HCT116 (cell line): ENCODE measurements at regions not wholly inside any gene's neighbourhood (a gene's known extent, or its start where the extent isn't known, plus 50 kb on each side); places are given as distances from the start of the nearest gene placed in this dataset.

ENCODE experiments used
- ATAC-seq: fragments of 200-7000 bp; cut with Tn5 transposase; 2 replicates; pipeline ENCODE4 v1.9.1; 2020; ENCODE audit warnings: mild to moderate bottlenecking, moderate library complexity
- BruUV-seq: library from RNA; stranded (reverse); fragments of 400-500 nt; replicated peaks from 2 replicates; lab custom pipeline; 2021; lab: Mats Ljungman, UMichigan
- CTCF ChIA-PET: fragments of 300-600 bp; sonication (Branson Sonifier 250); formaldehyde crosslinking; loops from one replicate; lab custom pipeline; 2021; ENCODE audit warnings: antibody characterized with exemption; lab: Charles Lee
- POLR2A ChIA-PET: fragments of 300-600, 350-600 bp; sonication (Branson Sonifier 250); formaldehyde crosslinking; loops from one replicate; lab custom pipeline; 2021; ENCODE audit warnings: antibody characterized with exemption; lab: Charles Lee
- RAD21 ChIA-PET, 2 experiments: fragments of 300-600 bp; sonication (Branson Sonifier 250); formaldehyde crosslinking; loops; one replicate each; lab custom pipeline; 2023; ENCODE audit warnings: low total read pairs in 2 of 2; ENCODE audit not compliant: uncharacterized antibody in 2 of 2, unreplicated experiment in 2 of 2, low non-redundant PET in 1 of 2; lab: Charles Lee
- DNase-seq: peaks from one replicate; pipeline ENCODE4 v3.0.0-alpha.2; 2010; ENCODE audit warnings: low read depth, low spot score
- H2AFZ ChIP-seq: fragments of 200-600 bp; shearing (Covaris generic), sonication (generic); 2 replicates; pipeline ENCODE4 v1.6.1; 2017; ENCODE audit warnings: low read depth, mixed run types, mixed read lengths, antibody characterized with exemption, low read length; ENCODE audit not compliant: poor library complexity, severe bottlenecking
- H3K27ac ChIP-seq: 2 replicates; pipeline ENCODE4 v1.5.1; 2012; ENCODE audit warnings: low read depth, low read length
- H3K27me3 ChIP-seq: fragments of 200-600 bp; sonication (generic); 2 replicates; pipeline ENCODE4 v1.6.1; 2016; ENCODE audit warnings: mixed run types, low read length, mixed read lengths; ENCODE audit not compliant: insufficient read depth
- H3K36me3 ChIP-seq, 2 experiments: fragments of 200-500 bp in 1 of 2; fragments of 200-600 bp in 1 of 2; sonication (Bioruptor generic) in 1 of 2; sonication (generic) in 1 of 2; 2 replicates each; pipeline versions ENCODE4 v1.5.1 to v1.6.1; 2014 to 2016; ENCODE audit warnings: low read length in 2 of 2, inconsistent platforms in 1 of 2, mixed read lengths in 1 of 2, mixed run types in 1 of 2; ENCODE audit not compliant: insufficient read depth in 2 of 2, control insufficient read depth in 1 of 2
- H3K4me1 ChIP-seq, 2 experiments: fragments of 200-600 bp in 1 of 2; sonication (generic) in 1 of 2; 2 replicates each; pipeline versions ENCODE4 v1.5.1 to v1.6.1; 2012 to 2017; ENCODE audit warnings: low read length in 2 of 2, inconsistent platforms in 1 of 2, mild to moderate bottlenecking in 1 of 2, mixed read lengths in 1 of 2, mixed run types in 1 of 2, moderate library complexity in 1 of 2; ENCODE audit not compliant: insufficient read depth in 2 of 2, control insufficient read depth in 1 of 2
- H3K4me2 ChIP-seq: fragments of 200-600 bp; sonication (generic); 2 replicates; pipeline ENCODE4 v1.6.1; 2017; ENCODE audit warnings: mixed run types, low read length, mixed read lengths
- H3K4me3 ChIP-seq, 2 experiments: fragments of 200-600 bp in 1 of 2; sonication (generic) in 1 of 2; replicated peaks in 1 of 2; 2 replicates each; pipeline ENCODE4 v1.5.1; 2011 to 2016; ENCODE audit warnings: low read length in 2 of 2, control low read depth in 1 of 2, low read depth in 1 of 2, mild to moderate bottlenecking in 1 of 2, mixed read lengths in 1 of 2, mixed run types in 1 of 2
- H3K79me2 ChIP-seq: fragments of 200-600 bp; sonication (generic); 2 replicates; pipeline ENCODE4 v1.6.1; 2017; ENCODE audit warnings: mild to moderate bottlenecking, mixed run types, low read length, moderate library complexity, mixed read lengths; ENCODE audit not compliant: insufficient read depth
- H3K9ac ChIP-seq: fragments of 200-600 bp; sonication (generic); 2 replicates; pipeline ENCODE4 v1.6.1; 2016; ENCODE audit warnings: low read length, mixed read lengths
- H3K9me2 ChIP-seq: fragments of 200-600 bp; sonication (generic), shearing (Covaris generic); 2 replicates; pipeline ENCODE4 v1.6.1; 2017; ENCODE audit warnings: mixed run types, mild to moderate bottlenecking, moderate library complexity; ENCODE audit not compliant: insufficient read depth
- H3K9me3 ChIP-seq, 2 experiments: fragments of 200-500 bp in 1 of 2; fragments of 200-600 bp in 1 of 2; sonication (Bioruptor generic) in 1 of 2; sonication (generic) in 1 of 2; 2 replicates each; pipeline ENCODE4 v1.6.1; 2014 to 2017; ENCODE audit warnings: low read length in 2 of 2, mixed read lengths in 2 of 2, inconsistent platforms in 1 of 2, low read depth in 1 of 2, mild to moderate bottlenecking in 1 of 2, mixed run types in 1 of 2, moderate library complexity in 1 of 2; ENCODE audit not compliant: control insufficient read depth in 1 of 2, insufficient read depth in 1 of 2
- H4K20me1 ChIP-seq: fragments of 200-600 bp; sonication (generic), shearing (Covaris generic); 2 replicates; pipeline ENCODE4 v1.6.1; 2017; ENCODE audit warnings: mixed run types, mild to moderate bottlenecking, moderate library complexity; ENCODE audit not compliant: insufficient read depth
- CBX3 ChIP-seq: IDR thresholded peaks from 2 replicates; pipeline ENCODE4 v1.6.1; 2012; ENCODE audit warnings: low read depth
- EGR1 ChIP-seq: IDR thresholded peaks from 2 replicates; pipeline ENCODE4 v1.6.1; 2012; ENCODE audit warnings: low read depth
- EZH2phosphoT487 ChIP-seq: fragments of 200-600 bp; IDR thresholded peaks from 2 replicates; pipeline ENCODE4 v1.6.1; 2018; ENCODE audit warnings: antibody characterized with exemption, borderline replicate concordance
- SP1 ChIP-seq: IDR thresholded peaks from 2 replicates; pipeline ENCODE4 v1.6.1; 2012; ENCODE audit warnings: low read depth
- YY1 ChIP-seq: IDR thresholded peaks from 2 replicates; pipeline ENCODE4 v1.6.1; 2011; ENCODE audit warnings: low read length, low read depth, moderate library complexity, mild to moderate bottlenecking; ENCODE audit not compliant: insufficient replicate concordance; ENCODE audit errors: extremely low read depth
- ZFX ChIP-seq: fragments of 450-650 bp; IDR thresholded peaks from 2 replicates; pipeline ENCODE4 v1.6.1; 2017
- intact Hi-C: fragments of 100-400 bp; cut with micrococcal nuclease; formaldehyde crosslinking; loops from 2 replicates; pipeline ENCODE4 v1.10.0; 2022
- TF ChIP-seq, protein P1 (sequence below): IDR thresholded peaks from 2 replicates; pipeline ENCODE4 v1.6.1; 2012; ENCODE audit warnings: low read depth
- TF ChIP-seq, protein P2 (sequence below): IDR thresholded peaks from 2 replicates; pipeline ENCODE4 v1.6.1; 2012

DNA sequence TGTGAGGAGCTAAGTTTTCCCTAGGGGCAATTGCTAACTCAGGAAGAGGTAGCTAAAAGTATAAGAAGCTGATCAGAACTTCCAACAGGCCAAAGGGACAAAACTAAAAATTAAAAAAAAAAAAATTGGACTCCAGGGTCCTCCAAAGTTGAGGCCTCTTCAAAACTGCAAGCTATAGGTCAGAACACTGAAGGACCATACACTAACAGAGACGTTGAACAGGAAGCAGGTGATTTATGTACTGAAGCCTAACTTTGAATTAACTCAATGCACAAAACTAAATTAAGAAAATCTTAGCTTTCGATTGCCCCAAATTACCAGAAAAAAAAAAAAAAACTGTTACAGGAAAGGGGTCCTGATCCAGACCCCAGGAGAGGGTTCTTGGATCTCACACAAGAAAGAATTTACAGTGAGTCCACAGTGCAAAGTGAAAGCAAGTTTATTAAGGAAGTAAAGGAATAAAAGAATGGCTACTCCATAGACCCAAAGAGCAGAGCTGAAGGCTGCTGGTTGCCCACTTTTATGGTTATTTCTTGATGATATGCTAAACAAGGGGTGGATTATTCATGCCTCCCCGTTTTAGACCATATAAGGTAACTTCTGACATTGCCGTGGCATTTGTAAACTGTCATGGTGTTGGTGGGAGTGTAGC, 442.8 kb upstream of the NECTIN3 start:
- BruUV-seq: no TSS peak
- no peak overlapping the region for H3K4me3 ChIP-seq
- intact Hi-C loops: no loop called here

More for the DNA sequence above, 442.8 kb upstream of the NECTIN3 start:
- ChIA-PET POLR2A (no interaction called here), RAD21 (no interaction called here), CTCF (no interaction called here)
- no peaks in the 10 kb centered on the region for H4K20me1 ChIP-seq
- no peaks in the 10 kb centered on the region for H3K9me2 ChIP-seq
- ATAC-seq: no peak
- H3K27ac ChIP-seq: no peak overlapping the region
- H3K9me3 ChIP-seq: no peaks in the 10 kb centered on the region
- no peaks in the 10 kb centered on the region for H3K4me1 ChIP-seq
- no peak overlapping the region for H3K9ac ChIP-seq
- no peaks in the 10 kb centered on the region for H3K36me3 ChIP-seq
- TF ChIP-seq EGR1 (no peak), EZH2phosphoT487 (no peak), ZFX (no peak), CBX3 (no peak), YY1 (no peak), SP1 (no peak)
- TF ChIP-seq, protein P1, sequence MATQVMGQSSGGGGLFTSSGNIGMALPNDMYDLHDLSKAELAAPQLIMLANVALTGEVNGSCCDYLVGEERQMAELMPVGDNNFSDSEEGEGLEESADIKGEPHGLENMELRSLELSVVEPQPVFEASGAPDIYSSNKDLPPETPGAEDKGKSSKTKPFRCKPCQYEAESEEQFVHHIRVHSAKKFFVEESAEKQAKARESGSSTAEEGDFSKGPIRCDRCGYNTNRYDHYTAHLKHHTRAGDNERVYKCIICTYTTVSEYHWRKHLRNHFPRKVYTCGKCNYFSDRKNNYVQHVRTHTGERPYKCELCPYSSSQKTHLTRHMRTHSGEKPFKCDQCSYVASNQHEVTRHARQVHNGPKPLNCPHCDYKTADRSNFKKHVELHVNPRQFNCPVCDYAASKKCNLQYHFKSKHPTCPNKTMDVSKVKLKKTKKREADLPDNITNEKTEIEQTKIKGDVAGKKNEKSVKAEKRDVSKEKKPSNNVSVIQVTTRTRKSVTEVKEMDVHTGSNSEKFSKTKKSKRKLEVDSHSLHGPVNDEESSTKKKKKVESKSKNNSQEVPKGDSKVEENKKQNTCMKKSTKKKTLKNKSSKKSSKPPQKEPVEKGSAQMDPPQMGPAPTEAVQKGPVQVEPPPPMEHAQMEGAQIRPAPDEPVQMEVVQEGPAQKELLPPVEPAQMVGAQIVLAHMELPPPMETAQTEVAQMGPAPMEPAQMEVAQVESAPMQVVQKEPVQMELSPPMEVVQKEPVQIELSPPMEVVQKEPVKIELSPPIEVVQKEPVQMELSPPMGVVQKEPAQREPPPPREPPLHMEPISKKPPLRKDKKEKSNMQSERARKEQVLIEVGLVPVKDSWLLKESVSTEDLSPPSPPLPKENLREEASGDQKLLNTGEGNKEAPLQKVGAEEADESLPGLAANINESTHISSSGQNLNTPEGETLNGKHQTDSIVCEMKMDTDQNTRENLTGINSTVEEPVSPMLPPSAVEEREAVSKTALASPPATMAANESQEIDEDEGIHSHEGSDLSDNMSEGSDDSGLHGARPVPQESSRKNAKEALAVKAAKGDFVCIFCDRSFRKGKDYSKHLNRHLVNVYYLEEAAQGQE: no peak
- TF ChIP-seq, protein P2, sequence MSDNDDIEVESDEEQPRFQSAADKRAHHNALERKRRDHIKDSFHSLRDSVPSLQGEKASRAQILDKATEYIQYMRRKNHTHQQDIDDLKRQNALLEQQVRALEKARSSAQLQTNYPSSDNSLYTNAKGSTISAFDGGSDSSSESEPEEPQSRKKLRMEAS: no peak
- H3K79me2 ChIP-seq: no peaks in the 10 kb centered on the region
- H3K4me2 ChIP-seq: no peak overlapping the region
- DNase-seq: no peak
- H2AFZ ChIP-seq: no peak overlapping the region
- no peaks in the 10 kb centered on the region for H3K27me3 ChIP-seq
